NCI-H1436 treated with DMSO at 0.1 percent for 48 hours (cell line): ENCODE measurements at regions not wholly inside any gene's neighbourhood (a gene's known extent, or its start where the extent isn't known, plus 50 kb on each side); places are given as distances from the start of the nearest gene placed in this dataset.

ENCODE experiments used
- DNase-seq: peaks from one replicate; lab custom pipeline; 2025; lab: John Stamatoyannopoulos, UW

DNA sequence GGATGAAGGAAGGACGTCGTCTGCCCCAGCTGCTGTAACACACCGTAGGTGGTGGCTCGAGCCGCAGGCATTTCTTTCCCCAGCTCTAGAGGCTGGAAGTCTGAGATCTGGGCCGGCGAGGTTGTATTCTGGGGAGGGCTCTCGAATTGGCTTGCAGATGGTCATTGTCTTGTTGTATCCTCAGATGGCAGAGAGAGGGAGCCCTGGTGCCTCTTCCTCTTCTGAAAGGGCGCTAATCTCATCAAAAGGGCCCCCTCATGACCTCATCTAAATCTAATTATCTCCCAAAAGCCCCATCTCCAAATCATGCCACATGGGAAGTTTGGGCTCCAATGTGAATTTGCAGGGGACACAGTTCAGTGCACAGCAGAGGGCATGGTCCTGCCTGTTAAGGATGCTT, 109.0 kb downstream of the SIK1 start:
- DNase-seq: no peak

DNA sequence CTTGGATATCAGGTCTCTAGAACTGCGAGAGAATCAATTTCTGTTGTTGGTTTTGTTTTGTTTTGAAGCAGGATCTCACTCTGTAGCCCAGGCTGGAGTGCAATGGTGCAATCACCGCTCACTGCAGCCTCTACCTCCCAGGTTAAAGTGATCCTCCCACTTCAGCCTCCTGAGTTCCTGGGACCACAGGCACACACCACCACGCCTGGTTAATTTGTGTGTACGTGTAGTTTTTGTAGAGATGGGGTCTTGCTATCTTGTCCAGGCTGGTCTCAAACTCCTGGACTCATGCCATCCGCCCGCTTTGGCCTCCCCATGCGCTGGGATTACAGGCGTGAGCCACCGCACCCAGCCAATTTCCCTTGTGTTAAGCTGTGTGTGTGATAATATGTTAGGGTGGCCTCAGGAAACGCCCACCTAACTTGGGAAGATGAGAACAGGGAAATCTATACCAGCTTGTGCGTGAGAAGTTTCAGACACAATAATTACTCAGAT, 109.6 kb downstream of the SIK1 start:
- no peak for DNase-seq

DNA sequence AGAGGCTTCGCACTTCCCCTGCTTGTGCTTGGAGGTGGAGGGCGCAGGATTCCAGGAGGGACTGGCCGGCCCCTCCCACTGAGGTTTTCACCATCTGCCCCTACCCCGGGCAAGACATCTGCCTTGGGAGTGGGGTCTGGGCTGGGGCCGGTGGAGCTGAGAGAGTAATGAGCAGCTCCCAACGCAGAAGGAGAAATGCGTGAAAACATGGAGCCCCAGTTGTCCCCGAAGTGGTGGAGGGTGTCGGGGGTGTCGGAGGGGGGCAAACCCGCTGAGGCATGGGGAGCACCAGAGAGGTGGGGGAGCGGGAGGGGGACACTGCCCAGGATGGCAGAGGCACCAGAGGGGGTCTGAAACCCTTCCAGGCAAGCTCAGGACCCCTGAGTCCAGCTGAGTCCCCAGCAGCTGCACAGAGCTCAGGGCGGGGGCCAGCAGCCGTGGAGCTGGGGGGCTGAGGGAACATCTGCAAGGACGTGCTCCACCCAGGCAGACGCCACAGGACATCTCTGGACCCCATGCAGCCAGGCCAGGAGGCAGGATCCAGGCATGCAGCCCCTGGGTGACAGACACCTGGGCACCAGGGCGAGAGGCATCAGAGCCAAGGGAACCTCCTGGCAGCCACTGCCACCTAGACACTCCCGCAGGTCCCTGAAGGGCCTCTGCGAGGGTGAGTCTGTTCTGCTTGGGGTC, 110.6 kb downstream of the SIK1 start:
- no peak for DNase-seq

DNA sequence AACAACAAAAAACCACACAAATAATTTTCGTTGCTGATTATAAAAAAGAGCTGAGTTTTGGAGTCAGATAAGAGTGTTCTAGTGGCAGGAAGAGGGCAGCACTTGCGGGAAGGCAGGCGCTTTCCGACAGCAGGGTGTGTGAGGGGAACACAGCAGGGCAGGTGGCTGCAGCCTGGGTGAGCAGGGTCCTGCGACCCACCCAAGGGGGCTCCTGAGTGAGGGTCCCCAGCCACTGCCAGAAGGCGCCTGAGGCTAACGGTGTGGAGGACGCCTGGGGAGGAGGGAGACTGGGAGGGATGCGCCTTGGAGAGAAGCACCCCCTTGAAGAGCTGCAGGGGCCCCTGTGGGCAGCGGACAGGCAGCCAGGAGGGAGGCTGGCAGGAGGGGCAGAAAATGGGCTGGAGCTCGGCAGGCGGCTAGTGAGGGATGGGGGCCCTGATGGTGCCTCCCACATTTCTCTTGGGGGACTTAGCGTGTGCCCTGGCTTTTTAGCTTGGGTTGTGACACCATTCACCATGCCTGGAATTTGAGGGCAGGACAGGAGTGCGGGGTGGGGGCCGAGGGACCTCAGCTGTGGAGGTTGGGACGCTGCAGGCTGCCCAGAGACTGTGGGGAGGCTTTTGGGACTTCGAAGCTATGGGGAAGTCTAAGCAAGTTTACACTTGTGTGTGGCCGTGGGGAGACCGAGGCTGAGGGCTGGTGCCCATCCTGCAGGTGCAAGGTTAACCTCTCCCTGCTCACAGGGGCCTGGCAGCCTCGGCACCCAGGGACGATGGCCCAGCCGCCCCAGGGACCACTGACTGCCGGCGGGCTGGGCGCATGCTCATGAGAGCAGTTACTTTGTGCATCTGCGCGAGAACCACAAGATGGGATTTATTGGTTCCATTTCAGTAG, 111.4 kb downstream of the SIK1 start:
- DNase-seq: no peak

DNA sequence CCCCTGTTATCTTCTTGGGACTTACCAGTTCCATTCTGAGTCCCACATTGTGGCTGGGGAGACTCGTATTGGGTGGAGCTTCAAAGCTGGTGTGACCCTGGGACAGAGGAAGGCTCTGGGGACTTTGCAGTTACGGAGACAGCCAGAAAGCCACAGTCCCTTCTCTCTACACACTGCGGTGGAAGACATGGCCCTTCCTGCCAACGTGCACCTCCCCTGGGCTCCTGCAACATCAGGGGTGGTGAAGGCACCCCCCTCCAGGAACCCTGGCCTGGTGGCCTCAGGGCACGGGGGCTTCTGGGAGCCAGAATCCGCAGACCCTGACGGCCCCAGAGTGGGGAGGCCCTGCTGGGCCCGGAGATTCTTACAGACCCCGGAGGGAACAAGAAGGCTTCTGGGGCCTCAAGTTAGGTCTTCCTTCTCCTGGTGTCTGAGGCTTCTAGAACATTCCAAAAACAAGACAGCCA, 113.0 kb downstream of the SIK1 start:
- DNase-seq: no peak

DNA sequence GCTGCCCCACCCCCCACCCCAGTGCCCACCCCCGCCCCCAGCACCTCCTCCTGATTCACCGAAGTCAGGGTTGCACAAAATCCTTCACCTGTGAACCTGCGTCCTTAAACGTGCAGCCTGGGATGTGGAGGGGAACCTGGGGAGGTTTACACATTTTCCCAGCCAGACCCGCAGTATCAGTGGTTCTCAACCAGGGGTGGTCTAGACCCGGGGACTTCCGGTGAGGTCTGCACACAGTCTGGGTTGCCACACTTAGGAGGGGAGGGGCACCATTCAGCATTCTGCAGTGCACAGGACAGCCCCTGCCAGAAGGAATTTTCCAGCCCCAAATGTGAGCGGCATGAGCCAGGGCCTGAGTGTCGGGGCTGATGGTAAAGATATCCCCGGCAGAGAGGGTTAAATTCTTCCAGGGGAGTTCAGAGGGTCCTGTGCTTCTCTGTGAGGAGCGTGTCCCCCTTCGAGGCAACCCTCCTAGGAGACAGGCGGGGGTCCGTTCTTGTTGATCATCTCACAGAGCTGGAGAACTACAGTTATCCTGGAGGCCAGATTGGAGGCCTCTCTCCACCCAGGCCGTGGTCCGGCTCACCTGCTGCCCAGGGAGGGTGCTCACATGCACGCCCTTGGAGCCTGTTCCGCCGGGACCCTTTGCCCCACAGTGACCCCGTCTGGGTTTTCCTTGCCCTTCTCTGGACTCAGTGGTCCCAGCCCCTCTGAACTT, 113.6 kb downstream of the SIK1 start:
- DNase-seq: no peak

DNA sequence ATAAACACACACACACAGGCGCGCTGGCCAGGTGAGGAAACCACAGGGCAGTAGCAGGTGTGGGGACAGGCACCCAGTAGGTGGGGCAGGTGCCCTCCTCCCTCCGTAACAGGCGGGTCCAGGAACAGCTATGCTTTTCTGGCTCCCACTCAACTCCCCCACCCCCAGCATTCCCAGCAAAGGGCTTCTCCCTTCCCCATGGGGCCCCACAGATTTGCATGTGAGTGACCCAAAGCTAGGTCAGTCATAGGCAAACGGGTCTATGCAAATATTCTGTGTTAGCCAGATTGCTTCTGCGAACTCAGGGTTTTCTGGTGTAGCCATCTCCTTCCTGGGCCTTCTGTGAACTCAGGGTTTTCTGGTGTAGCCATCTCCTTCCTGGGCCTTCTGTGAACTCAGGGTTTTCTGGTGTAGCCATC, 114.2 kb downstream of the SIK1 start:
- no peak for DNase-seq

DNA sequence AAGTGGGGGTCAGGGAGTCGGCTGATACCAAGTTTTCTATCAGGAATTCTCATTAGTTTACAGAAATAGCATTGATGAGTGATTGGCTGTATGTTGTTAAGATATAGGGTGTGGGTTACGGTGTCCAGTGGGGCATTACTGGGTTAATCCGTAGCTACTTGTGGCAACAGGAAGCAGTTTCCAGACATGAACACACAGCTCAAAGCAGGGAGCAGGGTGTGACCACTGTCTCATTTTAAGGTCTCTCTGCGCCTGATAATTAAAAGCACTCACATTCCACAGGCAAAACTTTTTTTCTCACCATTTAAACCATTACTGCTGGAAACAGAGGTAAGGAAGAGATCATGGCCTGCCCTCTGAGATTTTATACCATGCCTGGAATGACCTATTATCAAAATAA, 114.9 kb downstream of the SIK1 start:
- no peak for DNase-seq

DNA sequence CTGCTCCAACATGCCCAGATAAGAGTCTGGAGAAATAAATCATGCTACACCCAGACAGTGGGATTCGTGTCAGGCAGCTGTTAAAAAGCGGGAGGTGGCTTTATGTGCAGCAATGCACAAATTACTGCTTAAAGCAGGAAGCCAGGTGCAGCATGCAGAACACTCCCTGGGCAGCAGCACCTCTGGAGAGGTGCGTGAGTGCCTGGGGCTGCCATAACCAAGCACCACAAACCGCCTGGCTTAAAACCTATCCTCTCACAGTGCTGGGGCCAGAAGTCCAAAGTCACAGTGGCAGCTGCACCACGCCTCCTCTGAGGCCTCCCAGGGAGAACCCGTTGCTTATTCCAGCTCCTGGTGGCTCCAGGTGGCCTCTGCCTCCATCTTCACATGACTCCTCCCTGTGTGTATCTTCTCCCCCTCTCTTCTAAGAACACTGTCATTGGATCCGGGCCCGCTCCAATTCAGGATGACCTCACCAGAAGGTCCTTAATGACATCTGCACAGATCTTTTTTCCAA, 115.6 kb downstream of the SIK1 start:
- peak; percentile 18 for DNase-seq

DNA sequence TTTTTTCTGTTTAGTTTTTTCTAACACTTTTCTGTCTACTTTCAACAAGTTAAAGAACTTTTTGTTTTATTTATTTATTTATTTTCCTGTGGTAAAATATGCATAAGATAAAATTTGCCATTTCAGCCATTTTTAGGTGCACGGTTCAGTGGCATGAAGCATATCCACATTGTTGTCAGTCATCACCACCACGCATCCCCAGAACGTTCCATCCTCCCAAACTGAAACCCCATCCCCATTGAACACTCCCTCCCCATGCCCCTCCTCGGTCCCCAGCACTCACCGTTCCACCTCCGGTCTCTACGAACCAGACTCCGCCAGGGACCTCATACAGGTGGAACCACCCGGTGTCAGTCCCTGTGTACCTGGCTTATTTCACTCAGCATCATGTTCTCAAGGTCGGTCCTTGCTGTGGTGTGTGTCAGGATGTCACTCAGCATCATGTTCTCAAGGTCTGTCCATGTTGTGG, 118.1 kb downstream of the SIK1 start:
- no peak for DNase-seq

DNA sequence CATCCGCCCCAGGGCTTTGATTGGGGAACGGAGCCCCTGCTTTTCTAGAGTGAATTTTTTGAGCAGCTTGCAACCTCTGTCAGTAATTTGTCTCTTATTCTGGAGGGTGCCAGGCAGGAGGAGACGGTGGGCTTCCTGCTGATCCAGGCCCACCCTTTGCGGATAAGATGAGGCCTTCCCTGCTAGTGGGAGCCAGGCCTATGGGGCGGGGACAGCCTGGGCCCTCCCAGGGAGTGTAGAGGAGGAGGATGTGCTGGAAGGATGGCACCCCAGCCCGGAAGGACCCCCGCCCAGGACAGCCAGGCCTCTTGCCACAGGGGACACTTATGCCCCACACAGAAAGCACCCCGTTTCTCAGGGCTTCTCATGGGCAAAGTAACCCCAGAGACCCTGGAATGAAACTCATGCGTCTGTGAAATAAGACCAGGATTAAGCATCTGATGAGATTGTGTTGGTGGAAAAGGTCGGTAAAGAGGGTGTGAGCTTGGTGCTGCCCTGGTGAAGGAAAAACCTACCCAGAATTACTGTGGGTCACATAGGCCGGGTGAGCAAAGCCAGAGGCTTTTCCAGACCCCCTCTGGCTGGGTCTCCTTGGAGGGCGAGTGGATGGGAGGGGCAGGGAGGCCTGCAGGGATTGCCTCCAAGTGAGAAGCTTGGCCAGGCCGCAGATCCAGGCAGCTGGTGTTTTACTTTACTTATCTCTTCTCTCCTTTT, 118.7 kb downstream of the SIK1 start:
- no peak for DNase-seq

DNA sequence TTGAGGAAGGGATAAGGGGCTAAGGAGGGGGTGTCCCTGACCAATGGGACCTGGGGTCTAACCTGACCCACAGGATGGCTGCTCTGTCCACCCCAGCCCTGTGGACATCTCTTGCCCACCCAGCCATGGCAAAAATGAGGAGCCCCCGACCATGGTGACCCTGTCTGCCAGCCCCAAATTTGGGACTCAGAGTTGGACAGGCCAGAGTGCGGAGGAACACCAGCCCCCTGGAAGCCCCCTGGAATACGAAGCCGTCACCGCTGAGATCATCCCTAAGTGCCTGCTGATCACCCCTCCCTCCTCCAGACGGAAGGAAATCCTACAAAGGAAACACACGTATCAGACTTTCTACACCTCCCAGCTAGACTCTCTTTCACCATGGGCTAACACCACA, 119.3 kb downstream of the SIK1 start:
- DNase-seq: no peak

DNA sequence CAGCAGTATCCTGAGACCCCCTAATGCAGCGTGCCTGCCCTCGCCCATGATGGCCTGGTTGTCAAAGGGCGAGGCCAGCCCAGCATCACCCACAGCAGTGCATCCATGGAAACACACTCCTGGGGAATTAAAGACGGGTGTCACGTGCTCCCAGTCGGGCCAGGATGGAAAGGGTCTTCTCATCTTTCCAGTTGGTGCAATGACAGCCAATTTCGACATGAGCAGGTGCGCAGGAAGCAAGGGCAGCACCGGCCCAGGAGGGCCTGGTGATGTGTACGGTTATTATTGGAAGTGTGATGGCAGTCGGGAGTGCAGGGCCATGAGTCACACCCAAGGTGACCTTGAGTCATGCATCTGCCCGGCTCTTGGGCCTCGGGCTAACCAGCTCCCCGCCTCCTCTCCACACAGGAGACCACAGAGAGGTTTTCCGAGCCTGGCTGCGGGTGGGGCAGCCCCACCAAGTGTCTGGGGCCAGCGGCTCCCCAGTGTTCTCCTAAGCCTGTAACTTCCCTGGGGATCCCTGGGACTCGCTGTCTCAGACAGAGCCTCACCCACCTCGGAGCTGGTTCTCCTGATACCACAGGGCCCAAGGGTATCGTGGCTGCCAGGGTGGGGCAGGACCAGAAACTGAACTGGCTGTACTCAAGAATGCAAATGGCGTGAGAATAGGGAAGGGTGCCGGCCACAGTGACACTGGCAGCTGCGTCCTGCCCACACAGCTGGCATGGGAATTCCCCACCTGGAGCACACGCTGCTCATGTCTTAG, 119.8 kb downstream of the SIK1 start:
- peak; percentile 65 for DNase-seq

DNA sequence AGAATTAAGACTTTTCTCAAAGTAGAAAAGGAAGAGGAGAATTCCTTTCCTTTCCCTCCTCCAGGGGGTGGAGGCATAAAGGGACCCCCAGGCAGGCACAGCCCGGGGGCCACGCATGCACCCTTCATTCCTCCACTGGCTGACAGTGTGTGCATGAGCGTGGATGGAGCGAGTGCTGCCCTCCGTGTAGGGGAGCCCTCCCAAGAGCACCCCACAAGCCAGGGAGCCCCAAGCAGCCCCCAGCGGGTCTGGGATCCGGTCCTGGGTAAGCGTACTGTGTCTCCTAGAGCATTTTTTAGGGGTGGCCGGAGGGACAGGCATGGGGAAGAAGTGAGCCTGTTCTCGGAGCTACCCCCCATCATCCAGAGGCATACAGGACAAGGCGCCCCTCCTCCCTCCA, 120.5 kb downstream of the SIK1 start:
- DNase-seq: no peak

DNA sequence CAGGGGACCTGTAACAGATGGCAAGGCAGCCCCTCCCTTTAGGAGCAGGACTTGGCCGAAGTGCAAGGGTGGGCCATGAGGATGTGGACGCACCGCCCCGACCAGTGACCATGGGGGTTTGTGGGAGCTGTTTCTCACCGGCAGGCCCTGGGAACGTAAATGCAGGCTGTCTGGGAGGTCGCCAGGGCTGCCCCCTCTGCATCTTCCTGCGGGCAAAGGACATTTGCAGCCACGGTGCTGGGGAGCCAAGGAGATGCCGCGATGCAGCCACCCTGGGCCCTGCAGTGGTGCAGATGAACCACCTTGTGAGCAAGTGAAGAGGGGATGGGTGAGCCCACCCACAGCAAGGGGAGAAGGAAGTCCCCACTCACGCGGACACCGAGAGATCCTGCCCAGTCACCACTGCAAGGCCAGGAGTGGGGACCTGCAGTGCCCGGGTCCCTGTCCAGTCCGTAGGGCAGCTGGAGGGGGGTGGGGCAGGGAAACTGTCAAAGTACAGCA, 121.1 kb downstream of the SIK1 start:
- no peak for DNase-seq

DNA sequence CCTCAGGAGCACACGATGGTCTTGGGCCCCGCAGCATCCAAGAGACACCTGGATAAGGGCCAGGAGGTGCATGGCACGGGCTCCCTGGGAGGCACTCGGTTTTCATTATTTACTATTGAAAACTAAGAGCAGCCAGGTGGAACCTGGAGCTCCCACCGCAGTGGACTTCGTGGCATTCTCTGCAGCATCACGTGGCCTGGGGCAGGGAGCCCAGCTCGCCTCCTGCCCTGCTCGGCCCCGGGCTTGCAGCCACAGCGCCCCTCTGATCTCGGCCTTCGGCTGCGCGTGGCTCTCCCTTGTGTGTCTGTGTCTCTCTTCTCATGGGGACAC, 121.6 kb downstream of the SIK1 start:
- no peak for DNase-seq

DNA sequence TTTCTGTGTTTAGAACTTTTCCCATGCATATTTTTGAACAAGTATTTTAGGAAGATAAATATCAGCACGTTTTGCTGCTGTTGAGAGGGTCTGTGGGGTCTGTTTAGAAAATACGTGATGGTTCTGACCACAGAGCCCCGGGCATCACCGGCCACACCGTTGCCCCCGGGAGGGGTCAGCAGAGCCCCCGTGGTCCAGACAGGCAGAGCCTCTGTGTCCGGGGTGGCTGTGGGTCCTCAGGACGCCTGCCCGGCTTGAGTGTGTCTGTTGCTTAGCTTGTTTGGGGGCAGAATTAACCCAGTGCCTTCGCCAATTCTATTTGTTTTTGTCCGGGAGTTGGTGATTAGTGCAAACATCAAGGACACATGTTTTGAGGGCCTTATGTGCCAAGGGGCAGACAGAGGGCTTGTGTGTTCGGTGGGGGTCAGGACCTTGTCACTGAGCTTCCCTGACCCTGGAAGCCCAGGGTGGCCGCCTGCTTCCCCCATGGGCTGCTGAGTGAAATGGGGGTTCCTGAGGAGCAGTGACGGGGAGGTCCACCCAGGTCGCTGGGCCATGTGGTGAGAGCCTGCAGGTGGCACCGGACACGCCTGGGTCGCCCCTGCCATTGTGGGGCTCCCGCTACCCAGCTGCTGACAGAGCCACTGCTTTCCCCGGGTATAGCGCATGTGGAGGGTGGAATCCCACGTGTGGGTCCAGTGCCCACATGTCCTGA, 122.2 kb downstream of the SIK1 start:
- DNase-seq: no peak

DNA sequence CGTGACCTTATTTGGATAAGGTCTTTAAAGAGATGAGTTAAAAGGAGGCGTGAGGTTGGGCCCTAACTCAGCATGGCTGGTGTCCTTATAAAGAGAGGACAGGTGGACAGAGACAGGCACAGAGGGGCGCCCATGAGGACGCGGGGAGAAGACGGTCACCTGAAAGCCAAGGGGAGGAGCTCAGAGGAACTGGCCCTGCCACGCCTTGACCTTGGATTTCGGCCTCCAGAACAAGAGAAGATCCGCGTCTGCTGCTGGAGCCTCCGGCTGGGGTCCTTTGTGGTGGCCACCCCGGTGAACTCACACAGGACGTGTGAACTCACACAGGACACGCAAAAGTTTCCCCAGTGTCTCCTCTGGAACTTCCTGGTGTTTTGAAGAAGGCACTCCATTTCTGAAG, 122.7 kb downstream of the SIK1 start:
- no peak for DNase-seq

DNA sequence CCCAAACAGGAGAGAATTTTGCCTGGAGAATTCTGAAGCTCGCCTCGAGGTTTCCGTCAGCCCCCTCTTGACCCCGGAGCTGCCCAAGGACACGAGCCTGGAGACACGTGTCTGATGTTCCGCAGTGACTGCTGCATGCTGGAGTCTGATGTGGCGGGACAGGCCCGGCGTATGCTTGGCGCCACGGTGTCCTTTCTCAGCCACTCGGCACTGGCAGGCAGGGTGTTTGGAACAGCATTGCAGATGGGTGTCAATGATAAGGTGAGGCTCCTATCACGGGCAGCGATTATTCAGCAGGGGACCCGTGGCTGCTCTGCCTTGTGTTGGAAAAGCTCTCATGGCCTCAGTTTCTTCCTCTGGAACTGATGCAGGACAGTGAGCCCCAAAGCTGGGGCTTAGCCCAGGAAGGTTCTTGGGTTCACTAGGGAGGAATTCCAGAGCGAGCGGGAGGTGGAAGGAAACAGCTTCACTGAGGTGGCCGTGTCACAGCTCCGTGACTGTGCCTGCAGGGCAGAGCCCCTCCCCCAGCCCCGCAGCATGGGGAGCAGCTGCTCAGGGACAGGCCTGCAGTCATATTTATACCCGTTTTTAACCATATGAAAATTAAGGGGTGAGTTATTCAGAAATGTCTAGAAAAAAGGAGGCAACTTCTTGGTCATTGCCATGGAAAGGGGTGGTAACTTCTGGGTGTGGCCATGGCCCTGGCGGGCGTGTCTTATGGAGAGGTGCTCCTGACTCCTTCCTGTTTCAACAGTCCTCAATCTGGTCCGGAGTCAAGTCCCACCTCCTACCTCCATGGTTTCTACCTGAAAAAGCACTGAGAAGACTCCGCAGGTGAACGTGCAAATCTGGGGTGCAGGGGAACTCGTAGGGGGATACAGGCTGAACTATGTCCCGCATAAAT, 123.4 kb downstream of the SIK1 start:
- no peak for DNase-seq
